Urothelium cell line (cell line): ENCODE measurements at regions not wholly inside any gene's neighbourhood (a gene's known extent, or its start where the extent isn't known, plus 50 kb on each side); places are given as distances from the start of the nearest gene placed in this dataset.

ENCODE experiments used
- DNase-seq: peaks from one replicate; pipeline ENCODE4 v3.0.0; 2011; ENCODE audit warnings: low spot score, mixed read lengths
- FAIRE-seq: peaks from 2 replicates; lab custom pipeline; 2011; peaks lifted over from hg19 to GRCh38; lab: Jason Lieb, UNC

DNA sequence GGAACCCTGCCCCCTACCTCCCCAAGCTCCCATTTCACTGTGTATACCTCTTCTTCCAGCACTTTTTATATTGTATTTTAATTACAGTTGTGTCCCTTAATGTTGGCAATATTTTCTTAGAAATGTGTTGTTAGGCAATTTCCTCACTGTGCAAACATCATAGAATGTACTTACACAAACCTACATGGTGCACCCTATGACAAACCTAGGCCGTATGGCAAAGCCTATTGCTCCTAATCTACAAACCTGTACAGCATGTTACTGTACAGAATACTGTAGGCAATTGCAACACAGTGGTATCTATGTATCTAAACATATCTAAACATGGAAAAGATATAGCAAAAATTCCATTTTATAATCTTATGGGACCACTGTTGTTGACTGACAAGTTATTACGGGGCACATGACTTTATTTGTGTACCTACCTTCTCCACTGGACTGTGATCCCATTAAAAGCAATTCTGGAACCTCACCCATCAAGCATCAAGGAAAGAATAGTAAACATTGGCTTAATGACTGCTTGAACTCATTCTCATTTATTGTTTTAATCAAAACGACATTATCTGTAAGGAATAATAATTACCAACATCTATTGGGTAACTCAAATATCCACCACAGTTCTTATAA is 1641.5 kb upstream of the ZEB2 start:
- no peak for DNase-seq
- no peak for FAIRE-seq

DNA sequence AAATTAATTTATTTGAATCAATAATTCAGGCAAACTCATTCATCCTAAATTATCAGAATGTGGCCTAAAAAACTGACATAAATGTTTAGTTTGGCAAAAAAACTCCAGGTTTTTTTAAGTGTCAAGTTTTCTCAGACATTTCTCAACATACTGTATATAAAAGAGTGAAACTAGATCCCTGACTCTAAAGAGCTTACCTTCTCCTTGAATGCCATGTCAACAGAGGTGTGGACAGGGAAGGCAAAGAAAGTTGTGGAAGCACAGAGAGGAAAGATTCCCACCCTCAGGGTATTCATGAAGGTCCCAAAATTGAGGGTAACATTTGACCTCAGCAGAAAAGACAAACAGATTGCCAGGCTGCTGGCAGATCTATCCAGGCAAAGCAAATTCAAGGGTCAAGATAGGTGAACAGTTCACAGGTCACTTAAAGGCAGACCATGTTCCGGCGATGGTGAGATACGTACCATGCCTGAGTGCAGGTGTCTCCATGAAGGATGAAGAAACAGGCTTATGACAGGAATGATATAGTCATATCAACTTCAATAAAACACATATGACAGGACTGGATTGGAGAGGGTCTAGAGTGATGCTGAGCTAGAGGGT is 1638.3 kb upstream of the ZEB2 start:
- DNase-seq (no peak), FAIRE-seq (no peak)

DNA sequence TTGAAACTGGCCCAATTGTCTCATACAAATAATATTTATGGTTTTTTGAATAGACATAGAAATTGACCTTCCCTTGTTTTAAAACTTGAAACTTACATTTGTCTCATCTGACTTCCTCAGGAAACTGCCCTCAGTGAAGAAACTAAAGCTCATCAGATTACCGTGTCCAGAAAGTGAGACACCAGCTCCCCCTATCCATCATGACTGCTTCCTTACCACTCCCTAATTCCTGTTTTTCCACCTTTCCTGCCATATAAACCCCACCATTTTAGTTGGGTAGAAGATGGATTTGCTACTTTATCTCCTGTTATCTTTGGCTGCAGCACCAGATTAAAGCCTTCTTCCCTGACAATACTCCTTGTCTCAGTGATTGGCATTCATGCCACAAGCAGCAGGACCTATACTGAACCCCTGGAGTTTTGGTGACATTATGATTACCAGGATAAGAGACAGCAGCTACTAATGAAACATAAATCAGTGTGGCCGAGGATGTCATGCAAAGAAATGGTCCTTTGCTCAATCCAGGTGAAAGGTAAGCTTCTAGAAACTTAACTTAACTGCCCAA is 1627.6 kb upstream of the ZEB2 start:
- no peak for DNase-seq
- FAIRE-seq: no peak

DNA sequence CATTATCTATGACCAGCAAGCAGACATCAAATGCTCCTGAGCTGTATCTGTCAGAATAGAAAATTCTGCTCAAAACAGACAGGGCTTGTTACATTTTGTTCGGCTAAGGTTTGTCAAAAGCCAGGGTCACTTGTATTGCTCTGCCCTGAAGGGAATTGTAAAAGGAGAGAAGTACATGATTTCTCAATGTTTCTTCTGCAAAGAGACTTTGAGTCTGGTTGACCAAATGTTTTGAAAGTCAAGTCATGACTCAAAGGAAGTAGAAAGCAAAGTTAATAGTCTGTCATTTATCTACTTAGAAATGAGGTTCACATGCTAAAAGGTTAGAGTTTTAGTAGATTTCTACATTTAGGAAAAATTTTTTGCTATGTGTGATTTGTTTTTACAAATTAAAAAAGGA is 1624.1 kb upstream of the ZEB2 start:
- DNase-seq: no peak
- FAIRE-seq: no peak

DNA sequence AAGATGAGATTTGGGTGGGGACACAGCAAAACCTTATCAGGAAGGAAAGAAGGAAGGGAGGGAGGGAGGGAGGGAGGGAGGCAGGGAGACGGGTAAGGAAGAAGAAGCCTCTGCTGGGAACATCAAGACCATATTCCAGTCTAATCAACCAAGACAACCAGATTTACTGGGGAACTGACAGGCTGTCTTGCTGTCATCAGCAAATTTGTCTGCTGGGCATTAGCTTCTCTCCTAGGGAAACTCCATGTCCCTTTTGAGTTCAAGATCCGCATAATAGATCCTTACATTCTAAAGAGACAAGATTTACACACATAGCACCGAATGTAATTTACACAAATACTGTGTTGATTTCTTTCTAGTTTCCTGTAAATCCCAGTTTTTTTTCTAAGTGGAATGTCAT is 1618.9 kb upstream of the ZEB2 start:
- DNase-seq (no peak), FAIRE-seq (no peak)

DNA sequence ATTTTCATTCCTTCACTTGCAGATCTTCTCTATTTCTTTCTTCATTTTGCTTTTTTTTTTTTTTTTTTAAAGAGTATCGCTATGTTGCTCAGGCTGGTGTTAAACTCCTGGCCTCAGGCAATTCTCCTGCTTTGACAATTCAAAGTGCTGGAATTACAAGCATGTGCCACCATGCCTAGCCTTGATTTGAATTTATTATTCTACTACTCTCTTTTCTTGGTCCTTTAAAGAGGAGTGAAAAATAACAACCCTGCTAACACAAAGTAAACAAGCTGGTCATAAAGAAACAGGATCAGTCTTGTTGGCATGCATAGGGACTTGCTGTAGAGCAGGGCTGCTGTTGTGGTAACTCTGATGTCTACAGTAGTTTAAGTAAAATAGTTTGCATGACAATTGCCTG is 1615.3 kb upstream of the ZEB2 start:
- DNase-seq: no peak

DNA sequence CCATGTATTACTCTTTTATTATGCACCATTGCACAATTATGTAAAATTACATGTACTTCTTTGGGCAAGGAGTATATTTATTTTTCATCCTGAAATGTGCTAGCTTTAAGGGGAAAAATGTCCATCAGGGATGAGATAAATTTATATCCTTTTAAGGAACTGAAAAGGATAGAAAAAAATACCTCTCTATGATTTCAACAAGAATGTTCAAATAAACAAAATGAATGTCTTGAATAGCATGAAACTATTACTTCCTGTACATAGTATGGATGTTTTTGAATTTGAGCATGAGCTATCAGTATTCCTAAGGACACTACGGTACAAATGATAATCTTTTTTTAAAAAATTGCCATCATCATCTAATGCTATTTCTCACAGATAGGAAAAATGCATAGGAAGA is 1611.9 kb upstream of the ZEB2 start:
- DNase-seq (no peak), FAIRE-seq (no peak)

More for the DNA sequence above, 1615.3 kb upstream of the ZEB2 start:
- FAIRE-seq: no peak

DNA sequence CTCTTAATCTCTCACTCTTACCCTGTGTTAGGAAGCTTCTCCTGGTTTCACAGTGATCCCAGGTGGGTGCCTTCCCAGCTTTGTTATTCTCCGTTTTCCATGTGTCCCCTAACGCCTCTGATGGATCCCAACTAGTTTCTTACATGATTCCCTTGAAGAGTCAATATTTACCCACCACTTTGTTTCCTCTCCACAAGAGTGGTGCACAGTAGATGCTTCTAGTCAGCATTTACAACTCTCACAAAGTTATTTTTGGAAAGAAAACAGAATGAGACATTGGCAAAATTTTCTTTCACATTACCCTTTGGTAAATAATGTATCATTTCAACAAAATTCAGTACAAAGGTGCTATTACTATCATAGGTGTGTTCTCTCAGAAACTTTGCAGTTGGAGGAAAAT is 1611.1 kb upstream of the ZEB2 start:
- DNase-seq (no peak), FAIRE-seq (no peak)

DNA sequence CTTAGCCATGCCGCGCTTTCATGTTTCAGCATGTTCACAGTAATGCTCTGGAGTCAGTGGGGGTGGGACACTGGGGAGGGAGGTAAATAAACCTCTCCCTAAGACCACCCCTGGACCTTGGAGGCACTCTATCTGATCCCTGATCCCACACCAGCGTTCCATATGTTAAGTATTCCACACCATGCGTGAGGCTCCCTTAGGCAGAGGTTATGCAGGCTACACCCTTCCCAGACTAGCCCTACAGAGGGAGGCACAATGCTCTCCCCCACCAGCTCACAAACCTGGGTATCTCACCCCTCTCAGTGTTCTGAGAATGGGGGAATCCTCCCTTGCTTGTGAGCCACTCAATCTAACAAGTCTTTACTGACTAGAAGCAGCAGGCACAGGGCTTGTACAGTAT is 1610.4 kb upstream of the ZEB2 start:
- DNase-seq: no peak
- FAIRE-seq: no peak

DNA sequence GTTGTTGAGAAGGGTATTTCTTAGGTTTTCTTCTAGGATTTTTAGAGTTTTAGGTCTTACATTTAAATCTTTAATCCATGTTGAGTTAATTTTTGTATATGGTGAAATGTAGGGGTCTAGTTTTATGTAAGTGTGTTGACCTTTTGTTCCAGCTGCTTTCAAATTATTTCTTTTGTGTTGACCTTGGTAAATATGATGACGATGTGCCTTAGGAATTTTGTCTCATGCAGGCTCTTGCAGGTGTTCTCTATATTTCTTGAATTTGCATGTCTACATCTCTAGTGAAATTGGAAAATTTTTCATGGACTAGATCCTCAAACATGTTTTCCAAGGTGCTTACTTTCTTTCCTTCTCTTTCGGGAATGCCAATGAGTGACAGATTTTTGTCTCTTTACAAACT is 1609.3 kb upstream of the ZEB2 start:
- DNase-seq (no peak), FAIRE-seq (no peak)

DNA sequence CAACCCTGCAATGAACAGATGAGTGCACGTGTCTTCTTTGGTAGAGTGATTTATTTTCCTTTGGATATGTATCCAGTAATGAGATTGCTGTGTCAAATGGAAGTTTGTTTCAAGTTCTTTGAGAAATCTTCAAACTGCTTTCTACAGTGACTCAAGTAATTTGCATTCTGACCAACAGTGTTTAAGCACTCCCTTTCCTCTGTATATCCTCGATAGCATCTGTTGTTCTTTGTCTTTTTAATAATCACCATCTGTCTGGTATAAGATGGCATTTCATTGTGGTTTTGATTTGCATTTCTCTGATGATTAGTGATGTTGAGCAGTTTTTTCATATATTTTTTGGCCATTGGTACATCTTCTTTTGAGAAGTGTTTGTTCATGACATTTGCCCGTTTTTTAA is 1608.3 kb upstream of the ZEB2 start:
- FAIRE-seq (no peak), DNase-seq (no peak)

DNA sequence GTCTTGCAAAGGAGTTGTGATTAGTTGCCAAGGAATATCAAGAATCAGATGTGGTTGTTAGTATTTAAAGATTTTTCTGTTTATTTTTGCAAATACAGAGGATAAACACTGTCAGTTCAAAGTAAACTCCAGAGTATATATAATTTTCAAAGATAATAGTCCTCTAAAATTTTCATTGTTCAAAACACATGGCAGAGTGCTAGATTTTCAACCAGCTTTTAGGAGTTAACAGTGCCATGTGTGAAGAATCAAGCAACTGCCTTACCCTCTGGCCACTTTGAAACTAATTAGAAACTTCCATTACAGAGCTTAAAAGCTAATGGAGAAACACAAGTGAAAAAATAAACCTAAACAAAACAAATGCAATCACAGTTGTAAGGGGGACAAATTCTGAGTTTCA is 1605.6 kb upstream of the ZEB2 start:
- FAIRE-seq (no peak), DNase-seq (no peak)

DNA sequence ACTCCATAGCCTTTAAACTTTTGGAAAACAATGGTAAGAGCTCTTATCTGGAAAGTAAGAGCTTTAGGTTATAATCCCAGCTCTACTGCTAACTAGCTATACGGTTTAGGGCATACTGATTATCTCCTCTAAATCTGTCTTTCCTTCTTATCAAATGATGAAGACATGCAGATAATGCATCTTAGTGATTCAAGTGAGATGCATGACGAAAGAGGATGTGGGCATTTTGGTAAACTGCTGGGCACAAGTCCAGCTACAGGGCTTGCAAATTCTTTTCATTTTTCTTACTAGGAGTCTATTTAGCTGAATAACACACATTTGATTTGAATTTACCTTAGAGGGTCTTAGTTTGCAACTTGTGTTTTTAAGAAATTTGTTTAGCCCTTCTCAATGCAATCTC is 1604.8 kb upstream of the ZEB2 start:
- FAIRE-seq (no peak), DNase-seq (peak; percentile 20)

DNA sequence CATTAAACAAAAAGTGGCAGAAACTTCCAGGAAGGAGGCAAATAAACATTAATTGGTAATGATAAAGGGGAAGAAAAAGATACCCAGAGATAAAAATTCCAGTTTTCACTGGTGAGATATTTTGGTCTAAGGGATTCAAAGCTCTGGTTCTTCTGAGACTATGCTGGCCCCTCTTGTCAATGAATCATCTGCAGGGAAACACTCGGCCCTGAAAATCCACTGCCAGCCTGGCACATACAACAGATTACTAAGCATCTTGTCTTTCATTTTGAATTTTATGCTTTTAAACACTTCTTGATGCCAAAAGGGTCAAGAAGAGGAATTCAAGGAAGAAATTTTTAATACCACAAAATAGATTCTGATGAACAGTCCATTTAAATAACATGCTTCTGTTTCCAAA is 1603.8 kb upstream of the ZEB2 start:
- FAIRE-seq: no peak
- DNase-seq: no peak

DNA sequence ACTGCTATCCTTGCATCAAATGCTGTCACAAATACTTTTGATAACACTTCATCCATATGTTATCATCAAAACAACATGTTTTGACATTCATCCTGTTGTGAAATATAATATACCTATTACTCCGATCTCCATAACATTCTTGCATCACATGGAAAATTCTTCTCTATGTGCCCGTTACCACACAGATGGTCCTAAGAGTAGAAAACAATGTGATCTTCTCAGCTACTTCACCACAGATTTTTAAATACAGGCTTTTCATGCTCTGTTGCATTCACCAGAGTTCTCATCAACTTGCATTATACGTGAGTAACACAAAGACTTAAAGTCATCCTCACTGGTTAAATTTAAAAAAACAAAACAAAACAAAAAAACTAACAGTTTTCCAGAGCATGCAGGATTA is 1603.3 kb upstream of the ZEB2 start:
- no peak for FAIRE-seq
- no peak for DNase-seq

DNA sequence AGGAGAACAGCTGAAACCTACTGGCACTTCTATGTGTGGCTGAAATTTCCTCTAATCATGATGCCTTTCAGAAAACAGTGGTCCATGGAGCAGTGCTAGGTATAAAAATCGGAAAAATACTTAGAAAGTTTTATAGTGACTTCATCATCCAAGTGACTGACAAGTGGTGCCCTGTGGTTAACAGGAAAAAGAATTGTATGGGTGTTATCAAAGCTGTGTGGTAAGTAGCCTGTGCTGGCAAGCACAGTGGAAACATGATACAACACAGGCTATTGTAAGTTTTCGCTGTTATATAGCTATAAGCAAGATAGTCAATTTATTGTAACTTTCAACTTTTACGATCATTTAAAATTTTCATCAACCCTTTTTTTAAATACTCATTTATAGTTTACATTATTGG is 1599.7 kb upstream of the ZEB2 start:
- FAIRE-seq (no peak), DNase-seq (no peak)

DNA sequence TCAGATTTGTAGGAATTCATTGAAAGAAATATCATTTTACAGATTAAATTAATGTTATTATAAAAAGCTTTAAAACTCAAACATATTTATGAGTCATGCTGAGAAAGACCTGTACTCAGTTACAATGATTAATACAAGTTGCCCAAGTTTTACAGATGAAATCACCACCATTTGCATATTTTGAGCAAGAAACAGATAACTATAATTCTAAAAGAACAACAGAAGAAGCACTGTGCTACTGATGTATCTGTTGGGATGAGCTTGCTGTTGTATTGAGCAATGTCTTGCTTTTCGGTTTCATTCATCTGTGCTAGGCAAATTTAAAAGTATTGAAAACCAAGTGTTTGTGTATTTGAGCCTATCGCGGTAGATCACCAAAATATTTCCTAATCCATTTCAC is 1589.1 kb upstream of the ZEB2 start:
- no peak for FAIRE-seq
- no peak for DNase-seq

DNA sequence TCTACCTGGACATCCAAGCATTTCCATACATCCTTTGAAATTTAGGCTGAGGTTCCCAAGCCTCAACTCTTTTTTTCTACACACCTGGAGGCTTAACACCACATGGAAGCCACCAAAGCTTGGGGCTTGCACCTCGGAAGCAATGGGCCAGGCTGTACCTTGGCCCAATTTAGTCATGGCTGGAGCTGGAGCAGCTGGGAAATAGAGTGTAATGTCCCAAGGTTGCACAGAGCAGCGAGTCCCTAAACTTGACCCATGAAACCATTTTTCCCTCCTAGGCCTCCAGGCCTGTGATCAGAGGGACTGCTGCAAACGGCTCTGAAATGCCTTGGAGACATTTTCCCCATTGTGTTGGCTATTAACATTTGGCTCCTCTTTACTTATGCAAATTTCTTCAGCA is 1574.3 kb upstream of the ZEB2 start:
- FAIRE-seq (no peak), DNase-seq (no peak)

DNA sequence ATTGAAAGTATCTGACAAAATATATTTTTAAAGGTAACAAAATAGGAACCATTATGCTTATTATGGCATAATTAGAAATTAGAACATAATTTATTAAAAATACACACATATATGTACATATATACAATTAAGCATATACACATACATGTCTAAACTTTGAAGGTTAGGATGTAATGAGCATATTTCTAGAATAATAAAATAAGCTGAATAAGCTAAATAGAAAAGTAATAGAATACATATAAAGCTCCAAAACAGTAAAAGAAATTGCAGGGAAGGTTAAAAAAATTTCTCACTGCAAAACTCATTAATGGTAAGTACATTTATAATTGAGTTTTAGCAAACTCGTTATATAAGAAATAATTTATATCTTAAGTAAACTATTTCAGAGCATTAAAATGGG is 1561.5 kb upstream of the ZEB2 start:
- FAIRE-seq: no peak
- no peak for DNase-seq

DNA sequence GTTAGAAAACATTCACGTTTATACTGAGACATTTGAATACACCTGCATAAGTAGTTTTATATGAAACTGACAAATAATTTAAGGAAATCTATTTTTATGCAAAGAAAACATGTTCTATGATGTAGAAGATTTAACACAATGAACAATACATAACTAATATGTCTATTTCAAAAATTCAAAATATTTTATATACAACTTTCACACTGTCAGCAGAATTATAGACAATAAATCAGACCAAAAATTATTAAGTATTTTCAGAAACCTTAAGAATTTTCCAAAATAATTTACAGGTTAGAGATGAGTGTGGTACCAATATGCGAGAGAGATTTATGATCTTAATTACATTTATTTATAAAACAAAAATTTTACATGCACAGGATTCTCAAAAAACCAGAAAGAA is 1561.0 kb upstream of the ZEB2 start:
- DNase-seq (no peak), FAIRE-seq (no peak)

DNA sequence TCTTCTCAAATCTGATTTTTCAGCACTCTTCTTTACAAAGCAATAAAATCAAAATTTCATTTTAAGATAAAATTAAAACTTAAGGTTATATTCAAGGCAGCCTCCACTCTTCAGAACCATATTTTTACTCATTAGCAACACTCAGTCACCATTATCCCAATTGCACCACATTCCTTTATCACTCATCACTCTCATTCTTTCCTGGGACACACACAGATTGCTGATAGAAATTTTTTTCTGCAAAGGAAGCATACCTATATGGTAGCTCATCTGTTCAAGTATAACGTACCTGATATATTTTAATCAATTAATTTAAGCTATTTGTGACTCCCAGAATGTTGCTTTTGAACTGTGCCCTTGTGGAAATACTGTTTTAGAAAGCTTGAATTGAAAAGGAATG is 1559.3 kb upstream of the ZEB2 start:
- DNase-seq (no peak), FAIRE-seq (no peak)

DNA sequence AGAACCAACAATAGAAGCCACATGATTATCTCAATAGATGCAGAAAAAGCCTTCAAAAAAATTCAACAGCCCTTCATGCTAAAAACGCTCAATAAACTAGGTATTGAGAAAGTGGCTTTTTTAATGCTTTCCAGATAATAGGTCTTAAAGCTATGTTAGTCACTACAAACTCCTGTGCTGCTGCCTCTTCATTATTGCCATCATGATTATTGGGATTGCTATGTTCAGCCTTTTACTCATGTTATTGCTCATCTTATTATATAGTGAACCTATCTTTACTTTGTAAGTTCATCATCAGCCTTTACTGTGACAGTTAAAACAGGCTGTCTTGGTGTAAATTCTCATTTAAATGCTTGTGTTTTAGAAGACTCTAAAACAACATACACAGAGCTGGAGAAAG is 1557.2 kb upstream of the ZEB2 start:
- DNase-seq (no peak), FAIRE-seq (no peak)

DNA sequence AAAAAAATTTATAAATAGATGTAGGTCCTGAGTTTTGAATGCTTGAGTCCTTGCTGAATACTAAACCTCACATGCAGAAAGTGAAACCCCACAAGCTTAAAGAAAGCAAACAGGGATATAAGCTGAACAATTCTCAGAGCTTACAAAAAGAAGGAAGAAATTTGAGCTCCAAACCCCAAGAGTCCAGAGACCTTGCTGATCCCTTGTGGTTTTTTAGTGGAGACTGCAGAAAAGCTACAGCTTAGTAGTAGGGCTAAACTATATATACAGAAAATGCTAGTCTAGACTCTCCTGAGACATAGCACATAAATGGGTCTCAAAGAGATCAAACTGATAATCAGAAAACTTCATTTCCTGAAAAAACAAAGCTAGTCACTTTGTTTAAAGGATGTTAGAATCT is 1548.1 kb upstream of the ZEB2 start:
- DNase-seq (no peak), FAIRE-seq (no peak)
